ENCODE measurements at regions not wholly inside any gene's neighbourhood (a gene's known extent, or its start where the extent isn't known, plus 50 kb on each side); places are given as distances from the start of the nearest gene placed in this dataset.

GRCh38 chr11:87428266-87428665 lies 390.5 kb downstream of the TMEM135 start:
- no peak for DNase-seq (ENCODE audit: low read depth)

- DNase-seq (ENCODE audit: low read depth): no peak
Observed at GRCh38 chr11:87425943-87426342, 388.2 kb downstream of the TMEM135 start.

GRCh38 chr11:87425391-87425790 lies 387.7 kb downstream of the TMEM135 start:
- DNase-seq (ENCODE audit: low read depth): peak; percentile 2

- DNase-seq (ENCODE audit: low read depth): no peak
Observed at GRCh38 chr11:87423161-87423560, 385.4 kb downstream of the TMEM135 start.

- peak; percentile 66 for DNase-seq (ENCODE audit: low read depth)
Observed at GRCh38 chr11:87422566-87422965, 384.8 kb downstream of the TMEM135 start.

GRCh38 chr11:87421422-87421821 lies 383.7 kb downstream of the TMEM135 start:
- peak; percentile 75 for DNase-seq (ENCODE audit: low read depth)

- no peak for DNase-seq (ENCODE audit: low read depth)
Observed at GRCh38 chr11:87417951-87418350, 380.2 kb downstream of the TMEM135 start.

- DNase-seq (ENCODE audit: low read depth): no peak
Observed at GRCh38 chr11:87405843-87406242, 368.1 kb downstream of the TMEM135 start.

- DNase-seq (ENCODE audit: low read depth): no peak
Observed at GRCh38 chr11:87405356-87405755, 367.6 kb downstream of the TMEM135 start.

- DNase-seq (ENCODE audit: low read depth): no peak
Observed at GRCh38 chr11:87401653-87402052, 363.9 kb downstream of the TMEM135 start.

GRCh38 chr11:87399341-87399740 lies 361.6 kb downstream of the TMEM135 start:
- no peak for DNase-seq (ENCODE audit: low read depth)

GRCh38 chr11:87398931-87399330 lies 361.2 kb downstream of the TMEM135 start:
- DNase-seq (ENCODE audit: low read depth): no peak

GRCh38 chr11:87397011-87397865 lies 359.5 kb downstream of the TMEM135 start:
- DNase-seq (ENCODE audit: low read depth): no peak

GRCh38 chr11:87394924-87395323 lies 357.2 kb downstream of the TMEM135 start:
- no peak for DNase-seq (ENCODE audit: low read depth)

GRCh38 chr11:87392665-87393064 lies 354.9 kb downstream of the TMEM135 start:
- DNase-seq (ENCODE audit: low read depth): no peak

- DNase-seq (ENCODE audit: low read depth): no peak
Observed at GRCh38 chr11:87391496-87391895, 353.8 kb downstream of the TMEM135 start.

GRCh38 chr11:87384078-87384729 lies 346.5 kb downstream of the TMEM135 start:
- DNase-seq (ENCODE audit: low read depth): no peak

GRCh38 chr11:87374038-87374807 lies 336.5 kb downstream of the TMEM135 start:
- DNase-seq (ENCODE audit: low read depth): no peak
